Stimulated activated CD8-positive, alpha-beta memory T cell treated with anti-CD3 and anti-CD28 coated beads, Interleukin-4, amount 100 ng/mL, for 4 hours (primary cell): ENCODE measurements at regions not wholly inside any gene's neighbourhood (a gene's known extent, or its start where the extent isn't known, plus 50 kb on each side); places are given as distances from the start of the nearest gene placed in this dataset.
A peak's percentile ranks its signal among the peaks of the same experiment; 100 is the strongest.

Source experiments
- DNase-seq, 2 donors: peaks; one replicate each; pipeline ENCODE4 v3.0.0-alpha.2; 2020; ENCODE audit warnings: low read depth in 2 of 2, low spot score in 1 of 2

DNA sequence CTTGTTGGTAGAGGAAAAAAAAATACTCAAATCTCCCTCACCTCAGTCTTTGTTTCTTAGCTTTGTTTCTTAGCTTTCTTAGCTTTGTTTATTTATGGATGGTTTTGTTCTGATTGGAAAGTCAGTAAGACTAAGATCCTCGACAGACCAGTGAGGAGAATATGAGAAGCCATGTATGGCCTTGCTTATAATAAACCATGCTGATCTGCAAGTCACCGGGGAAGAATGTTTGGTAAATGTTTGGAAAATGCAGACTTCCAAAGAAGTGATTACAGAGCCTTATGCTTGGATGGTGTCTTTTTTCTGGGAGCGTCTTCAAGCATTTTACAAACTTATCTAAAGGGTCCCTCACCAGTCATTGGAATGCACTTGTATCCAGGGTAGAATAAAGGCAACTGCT is 90.1 kb upstream of the NOCT start:
- no peak for DNase-seq

DNA sequence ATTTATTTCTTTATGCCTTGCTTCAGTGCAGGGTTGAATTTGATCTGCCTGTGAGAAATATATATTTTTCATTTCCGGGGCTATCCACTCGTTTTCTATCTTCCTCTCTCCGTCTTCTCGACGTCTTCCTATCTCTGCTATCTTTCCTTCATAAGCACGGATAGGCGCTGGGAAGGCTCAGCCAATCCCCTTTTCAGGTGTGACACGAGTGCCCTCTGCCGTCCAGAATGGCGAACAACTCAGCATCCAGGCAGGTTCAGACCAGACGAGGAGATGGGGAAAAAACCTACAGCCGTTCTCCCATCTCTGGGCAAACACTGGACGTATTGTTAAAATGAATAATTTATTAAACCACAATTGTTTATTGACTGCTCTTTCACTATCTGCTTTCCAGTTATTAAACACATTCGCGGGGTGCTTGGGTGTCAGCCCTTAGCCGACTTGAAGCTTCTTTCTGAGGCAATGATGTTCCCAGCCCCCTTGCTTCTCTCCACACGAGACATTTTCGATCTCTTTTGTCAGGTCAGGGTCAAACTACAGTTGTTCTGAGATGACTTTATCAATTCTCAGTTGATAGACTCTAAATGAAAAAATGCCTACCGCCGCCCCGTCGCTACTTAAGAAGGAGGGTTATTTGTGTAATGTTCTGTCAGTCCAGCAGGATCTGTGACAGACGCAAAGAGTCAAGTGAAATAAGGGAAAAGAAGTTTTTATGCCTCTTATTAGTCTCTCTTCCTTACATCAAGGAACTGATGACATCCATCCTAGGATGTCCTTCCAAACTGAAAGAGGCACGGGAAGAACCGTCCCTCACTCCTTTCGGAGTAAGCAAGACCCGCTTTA is 96.3 kb upstream of the NOCT start:
- peak in 1 of 2 donors; percentile 3 for DNase-seq

DNA sequence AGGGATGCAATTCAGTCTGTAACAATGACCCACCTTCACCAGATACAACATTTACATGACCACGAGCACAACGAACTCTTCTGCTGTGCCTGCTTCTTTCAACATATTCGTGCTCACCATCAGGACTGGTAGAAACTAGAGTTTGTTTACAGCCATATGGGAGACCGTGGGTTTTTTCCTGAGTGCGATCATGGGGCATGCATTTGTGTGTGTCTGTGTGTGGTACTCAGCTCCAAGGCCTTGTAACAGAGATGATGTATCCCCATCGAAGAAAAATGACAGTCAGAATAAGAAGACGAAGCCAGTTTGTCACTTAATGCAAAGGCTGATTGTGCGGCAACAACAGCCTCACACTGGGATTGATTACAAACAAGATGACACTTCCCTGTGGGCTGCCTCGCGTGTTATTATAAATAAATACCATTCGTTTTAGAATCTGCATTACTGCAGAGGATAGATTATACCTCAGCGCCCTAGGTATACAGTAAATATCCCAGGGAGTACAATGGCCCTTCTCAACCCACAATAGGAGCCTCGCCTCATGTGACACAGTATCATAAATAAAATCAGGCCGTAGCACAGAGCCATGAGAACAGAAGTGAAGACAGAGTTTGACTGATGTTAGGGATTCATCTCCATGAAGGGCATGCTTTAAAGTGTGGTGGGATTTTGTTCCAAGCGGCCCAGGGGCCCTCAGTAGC is 97.3 kb upstream of the NOCT start:
- no peak for DNase-seq

DNA sequence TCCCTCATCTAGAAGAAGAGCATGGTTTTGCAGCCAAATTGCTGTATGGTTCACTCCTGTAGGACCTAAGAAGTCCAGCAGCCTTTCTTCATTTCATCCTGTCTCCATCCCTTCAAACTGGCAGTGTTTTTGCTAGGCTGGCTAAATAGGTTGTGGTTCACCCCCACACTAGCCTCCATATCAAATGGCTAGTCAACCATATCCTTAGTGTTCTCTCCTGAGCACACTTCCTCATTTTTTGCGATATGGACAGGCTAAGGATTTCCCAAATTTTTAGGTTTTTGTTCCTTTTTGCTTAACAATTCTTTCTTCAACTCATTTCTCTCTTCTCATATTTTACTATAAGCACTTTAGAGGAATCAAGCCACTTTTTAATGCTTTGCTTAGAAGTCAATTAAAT is 98.8 kb upstream of the NOCT start:
- DNase-seq, result no peak

DNA sequence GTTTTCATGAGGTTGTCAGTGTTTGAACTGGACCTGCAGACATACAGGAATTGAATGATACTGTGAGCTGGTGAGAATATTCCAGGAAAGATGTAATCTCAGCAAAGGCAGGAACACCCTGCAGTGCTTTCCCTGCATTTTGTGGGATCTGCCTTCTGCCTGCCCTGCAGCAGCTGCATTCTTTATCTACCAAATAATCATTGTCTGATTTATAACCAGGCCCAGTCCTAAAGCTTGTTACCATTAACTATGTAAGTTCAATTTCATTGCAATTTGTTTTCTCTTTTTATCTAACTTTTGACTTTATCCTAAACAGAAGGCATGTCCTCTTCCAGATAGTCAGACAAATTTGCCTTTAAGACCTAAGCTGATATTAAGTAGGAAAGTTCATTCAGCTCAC is 99.8 kb upstream of the NOCT start:
- no peak for DNase-seq

DNA sequence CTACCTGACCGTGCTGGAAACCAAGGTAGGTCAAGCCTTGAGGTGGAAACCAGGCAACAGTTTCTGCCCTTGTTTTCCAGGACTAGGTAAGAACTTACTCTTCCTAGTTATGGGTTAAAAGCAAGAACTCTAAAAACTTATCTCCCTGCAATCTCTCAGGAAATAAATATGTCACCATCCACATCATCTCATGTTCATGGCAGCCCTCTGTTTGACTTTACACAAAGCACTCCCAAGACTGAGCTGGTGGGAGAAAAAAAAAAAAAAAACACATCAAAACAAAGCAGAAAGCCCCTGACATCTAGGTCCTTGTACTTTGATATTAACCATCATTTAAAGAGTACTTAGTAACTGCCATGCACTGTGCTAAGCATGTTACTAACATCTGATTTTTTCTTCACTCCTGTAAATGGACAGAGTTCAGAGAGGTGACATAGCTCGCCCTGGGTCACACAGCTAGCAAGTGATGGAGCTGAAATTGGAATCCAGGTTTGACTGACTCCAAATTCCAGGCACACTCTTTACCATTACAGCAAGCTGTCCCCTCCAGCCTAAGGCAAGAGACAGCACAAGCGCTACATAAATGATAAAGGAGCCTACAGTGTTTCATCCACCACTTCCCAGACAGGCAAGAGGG is 102.8 kb upstream of the NOCT start:
- no peak for DNase-seq

DNA sequence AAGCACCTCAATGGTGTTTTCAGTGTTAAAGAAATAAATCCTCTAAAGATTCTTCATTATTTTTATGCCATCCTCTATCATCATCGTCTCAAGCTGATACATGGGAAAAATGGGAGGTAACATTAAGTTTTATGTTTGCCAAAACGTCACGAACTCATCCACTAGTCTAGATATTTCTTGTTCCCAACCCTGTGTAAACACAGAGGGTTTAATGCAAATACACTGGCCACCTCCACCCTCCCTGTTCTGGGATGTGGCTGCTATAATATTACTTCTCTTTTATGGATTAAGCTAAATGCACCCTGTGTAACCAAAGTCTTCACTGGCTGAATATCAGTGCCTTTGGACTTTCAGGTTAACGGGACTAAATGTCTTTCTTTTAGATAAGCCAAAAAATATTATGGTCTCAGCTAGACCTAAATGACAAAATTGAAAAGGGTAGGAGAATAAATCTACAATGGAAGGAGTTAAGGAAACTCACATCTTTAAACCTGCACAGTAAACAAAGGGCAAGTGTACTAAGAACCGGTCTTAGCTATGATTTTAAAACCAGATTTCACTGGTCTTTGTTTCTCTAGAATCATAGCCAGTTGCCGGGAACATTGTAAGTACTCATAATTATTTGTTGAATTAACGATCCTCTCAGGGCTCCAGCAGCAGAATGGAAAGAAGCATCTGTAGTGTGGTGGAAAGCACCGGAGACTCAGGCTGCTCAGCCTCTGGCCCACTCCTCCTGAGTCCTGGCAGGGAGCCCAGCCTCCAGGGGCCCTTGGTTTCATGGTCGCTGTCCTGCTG is 103.5 kb upstream of the NOCT start:
- no peak for DNase-seq

DNA sequence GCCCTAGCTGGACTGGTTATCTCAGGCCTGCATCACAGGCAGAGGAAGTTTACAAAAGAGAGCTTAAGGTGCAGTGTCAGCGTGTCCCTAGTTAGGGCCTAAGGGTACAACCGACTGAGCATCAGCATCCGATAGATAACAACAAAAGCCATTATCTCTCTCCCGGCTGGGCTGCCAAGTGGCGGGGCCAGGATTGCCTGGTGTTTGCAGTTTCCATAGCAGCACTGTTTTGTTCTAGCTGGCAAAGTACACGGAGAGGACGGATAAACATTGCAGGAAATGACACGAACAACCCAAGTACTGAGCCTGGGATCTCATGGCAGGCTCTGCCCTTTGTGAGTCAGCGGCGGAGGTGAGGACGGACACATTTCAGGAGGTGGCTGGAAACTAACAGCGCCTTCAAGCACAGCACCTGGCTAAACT is 104.7 kb upstream of the NOCT start:
- DNase-seq, result no peak

DNA sequence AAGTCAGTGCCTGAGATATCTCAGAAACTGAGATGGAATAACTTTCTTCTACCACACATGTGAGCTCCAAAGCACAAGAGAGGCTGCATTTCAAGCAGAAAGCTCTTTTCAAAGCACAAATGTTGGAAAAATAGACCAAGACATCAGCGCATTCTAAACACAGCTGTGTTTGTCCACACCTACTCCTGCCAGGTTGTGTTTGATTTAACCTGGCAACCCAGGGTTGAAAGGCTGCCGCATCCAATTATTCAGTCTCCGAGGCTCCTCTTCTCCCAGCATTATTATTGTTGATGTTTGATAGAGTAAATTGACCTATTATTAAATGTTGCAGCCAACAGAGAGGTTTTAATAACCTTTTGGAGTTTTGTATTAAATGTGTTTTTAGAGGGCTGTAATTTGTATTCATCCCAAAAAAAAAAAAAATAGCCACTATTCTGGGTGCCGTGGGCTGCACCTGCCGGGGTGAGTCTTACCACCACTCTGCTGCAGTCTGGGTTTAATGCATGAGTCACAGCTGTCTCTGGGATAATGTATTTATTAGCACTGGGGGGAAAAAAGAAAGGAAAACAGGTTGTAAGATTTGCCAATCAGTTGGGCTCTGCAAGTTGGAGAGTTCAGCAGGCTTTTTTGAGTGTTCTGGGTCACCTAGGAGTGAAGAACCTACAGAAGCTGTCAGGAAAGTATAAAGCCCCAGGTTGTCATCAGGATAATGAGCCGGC is 105.2 kb upstream of the NOCT start:
- no peak for DNase-seq

DNA sequence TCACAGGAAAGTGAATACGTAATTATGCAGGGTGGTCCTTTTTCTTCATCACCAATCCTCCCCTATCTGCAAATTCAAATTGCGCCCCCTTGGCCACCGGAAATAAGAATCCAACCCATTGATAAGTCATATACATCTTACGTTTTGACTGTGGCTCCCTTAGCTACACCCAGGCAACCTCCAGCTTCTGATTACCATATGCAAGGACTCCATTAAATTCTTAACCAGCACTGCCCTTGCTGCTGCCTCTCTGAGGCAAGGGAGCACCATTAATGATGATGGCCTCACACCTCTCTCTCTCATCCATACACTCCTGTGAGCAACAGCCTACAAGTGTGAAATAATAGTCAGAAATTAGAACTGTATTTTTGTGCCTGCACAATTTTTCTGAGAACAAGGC is 106.0 kb upstream of the NOCT start:
- no peak for DNase-seq

DNA sequence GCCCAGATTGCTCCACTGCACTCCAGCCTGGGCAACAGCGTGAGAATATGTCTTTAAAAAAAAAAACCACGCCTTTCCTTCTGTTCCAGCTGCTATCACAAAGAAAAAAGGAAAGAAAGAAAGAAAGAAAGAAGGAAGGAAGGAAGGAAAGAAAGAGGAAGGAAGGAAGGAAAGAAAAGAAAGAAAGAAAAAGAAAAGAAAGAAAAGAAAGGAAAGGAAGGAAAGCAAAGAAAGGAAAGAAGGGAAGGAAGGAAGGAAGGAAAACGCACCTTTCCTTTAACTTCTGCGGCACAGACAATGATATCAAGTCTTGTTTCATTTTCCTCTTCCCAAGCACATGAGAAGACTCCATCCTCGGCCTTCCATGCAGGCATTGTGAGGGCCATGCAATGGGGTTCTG is 107.4 kb upstream of the NOCT start:
- DNase-seq, result no peak

DNA sequence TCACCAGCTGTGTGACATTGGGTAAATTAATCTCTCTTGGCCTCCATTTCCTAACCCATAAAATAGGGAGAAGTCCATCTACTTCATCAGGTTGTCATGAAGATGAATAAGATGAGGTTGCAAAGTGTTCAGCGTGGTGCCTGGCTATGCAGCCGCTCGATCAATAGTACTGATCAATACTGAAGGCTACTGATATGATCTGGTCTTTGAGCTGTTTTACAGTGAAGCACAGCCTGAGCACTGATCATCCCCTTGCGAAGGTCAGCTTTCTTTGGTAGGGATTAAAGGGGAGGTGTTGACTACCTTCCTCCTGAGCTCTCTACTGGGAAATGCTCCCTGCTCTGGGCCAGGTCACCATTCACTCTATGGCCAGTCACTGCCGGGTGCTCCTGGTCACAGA is 108.4 kb upstream of the NOCT start:
- no peak for DNase-seq

DNA sequence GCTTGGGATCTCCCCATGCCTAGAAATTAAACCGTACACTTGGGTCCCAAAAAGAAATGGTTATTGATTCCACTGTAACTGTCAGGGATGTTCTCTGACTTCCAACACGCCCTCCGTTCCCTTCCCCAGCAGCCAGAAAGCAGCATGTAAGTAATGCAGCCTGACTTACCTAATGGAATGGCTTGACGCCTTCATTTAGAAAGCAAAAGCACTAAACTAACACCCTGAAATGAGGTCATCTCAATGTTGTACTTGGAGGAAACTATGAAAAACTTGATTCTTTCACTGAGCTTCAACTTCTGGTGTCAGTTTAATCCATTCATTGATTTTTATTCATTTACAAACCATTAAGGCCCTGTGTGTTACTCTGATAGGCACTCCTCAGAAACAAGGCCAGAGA is 110.8 kb upstream of the NOCT start:
- DNase-seq, result no peak

DNA sequence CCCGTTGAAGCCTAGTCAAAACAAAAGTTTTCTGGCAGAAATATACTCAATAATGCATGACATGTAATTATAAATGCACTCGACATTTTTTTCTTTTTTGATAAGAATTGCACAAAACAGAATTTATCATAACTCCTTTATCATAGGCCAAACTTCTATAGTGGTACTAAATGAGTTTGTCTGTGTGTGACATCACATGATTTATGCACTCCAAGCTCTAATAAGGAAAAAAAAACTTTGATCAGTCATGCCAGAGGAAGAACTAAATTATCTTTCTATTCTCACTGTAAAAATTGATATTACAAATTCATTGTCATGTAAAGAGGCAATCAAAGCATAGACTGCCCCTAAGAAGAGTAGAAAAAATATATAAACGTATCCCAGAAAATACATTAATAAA is 112.4 kb upstream of the NOCT start:
- DNase-seq, result no peak

DNA sequence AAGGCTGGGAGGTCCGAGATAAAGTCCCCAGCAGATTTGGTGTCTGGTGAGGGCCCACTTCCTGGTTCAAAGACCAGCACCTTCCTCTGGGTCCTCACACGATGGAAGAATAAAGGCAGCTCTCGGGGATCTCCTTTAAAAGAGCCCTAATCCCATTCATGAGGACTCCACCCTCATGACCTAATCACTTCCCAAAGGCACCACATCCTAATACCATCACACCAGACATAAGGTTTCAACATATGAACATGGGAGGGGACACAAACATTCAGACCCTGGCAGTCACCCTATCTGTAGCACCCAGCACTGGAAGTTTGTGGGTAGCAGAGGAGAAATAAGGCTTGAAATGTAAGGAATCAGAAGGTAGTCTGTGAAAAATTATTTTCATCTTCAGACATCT is 112.9 kb upstream of the NOCT start:
- DNase-seq, result no peak

DNA sequence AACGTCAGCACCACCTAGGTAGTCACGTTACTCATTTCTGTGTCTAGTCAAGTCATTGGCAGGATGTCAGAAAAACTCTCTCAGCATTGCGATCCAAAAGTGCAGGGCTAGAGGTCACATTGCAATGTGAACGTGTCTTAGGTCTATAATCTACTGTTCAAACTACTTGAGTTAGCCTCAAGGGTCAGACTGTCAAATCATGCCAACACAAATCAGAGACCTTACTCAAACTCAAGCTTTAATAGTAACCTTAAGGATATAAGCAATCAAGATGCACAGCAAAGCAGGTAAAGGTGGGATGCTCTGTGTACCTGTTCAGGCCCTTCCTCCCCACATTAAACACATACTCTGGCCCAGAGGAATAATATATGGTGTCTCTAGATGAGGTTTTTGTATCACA is 114.4 kb upstream of the NOCT start:
- no peak for DNase-seq

DNA sequence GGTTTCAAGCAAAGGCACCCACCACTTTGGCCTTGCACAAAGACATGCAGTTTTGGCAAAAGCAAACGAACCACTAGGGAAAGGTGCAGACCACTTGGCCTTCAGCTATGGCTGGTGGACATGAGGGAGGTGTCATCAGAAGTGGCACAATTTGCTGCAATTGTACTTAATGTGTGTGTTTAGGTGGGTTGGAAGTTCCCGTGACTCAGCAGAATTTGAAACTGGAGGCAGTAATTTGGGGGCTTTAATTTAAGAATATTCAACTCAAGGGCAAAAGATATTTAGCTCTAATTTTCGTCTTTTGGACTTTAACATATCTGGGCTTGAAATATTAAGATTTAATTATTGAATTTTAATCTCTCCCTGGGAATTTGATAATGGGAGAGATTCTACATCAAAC is 115.6 kb upstream of the NOCT start:
- DNase-seq, result no peak

DNA sequence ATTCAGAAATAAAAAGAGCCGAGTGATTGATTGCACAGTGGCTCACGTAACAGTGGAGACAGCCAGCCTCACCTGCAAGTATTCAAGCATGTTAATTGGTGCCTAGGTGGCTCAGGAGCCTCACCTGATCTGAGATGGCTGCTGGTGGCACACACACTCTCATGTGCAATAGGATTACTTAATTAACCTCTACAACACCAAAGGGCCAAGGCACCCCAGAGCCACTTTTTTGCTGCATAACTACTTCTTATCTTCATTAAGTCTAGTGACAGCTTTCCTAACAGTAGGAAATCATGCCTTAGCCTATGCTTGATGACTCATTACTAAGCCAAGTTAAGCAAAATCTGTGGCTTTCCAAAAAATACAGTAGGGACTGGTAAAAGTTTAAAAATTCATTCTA is 117.3 kb upstream of the NOCT start:
- no peak for DNase-seq

DNA sequence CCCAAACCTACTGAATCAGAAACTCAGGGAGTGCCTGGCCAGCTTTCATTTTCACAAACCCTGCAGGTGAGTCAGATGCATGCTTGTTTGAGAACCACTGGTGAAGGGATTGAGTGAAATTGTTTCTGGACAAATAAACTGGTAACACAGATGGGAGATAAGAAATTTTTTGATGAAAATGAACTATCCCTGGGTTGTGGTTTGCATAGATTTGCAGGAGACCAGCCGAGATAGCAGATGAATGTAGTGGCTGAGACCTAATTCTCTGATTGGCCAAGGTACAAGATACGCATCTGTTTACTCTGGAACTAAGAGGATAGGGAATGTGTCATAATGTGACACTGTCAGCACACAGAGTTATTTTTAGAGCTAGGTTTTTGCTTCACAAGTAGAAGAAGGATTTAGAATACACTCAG is 117.8 kb upstream of the NOCT start:
- no peak for DNase-seq

DNA sequence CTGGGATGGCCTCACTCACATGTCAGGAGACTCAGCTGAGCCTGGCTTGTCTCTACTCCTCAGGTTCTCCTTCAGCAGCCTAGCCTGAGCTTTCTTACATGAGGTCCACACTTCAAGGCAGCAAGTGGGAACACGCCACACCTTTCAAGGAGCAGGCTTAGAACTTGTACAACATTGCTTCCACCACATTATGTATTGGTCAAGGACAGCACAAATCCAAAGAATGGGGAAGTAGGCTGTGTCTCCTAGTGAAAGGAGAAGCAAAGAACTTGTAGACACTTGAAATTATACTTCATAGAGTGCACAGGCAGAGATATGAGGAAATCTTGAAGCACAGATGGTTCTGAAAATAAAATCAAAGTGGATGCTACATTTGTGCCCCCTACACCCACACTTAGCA is 120.9 kb upstream of the NOCT start:
- DNase-seq, result no peak

DNA sequence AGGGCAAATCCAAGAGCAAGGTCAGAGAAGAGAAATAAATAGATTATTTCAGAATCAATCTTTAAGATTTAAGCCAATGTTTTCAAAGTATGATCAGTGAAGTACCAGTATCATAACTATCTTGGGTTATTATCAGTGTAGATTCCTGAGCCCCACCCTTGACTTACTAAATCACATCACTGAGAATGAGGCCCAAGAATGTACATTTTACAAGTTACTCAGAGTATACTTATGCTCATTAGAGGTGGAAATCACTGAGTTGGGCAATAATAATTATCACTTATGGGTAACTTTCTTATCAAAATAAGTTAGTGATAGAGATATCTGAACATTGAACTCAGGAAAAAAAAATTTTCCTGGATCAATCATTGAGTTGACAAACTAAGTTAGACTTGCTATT is 121.6 kb upstream of the NOCT start:
- no peak for DNase-seq
